Spleen (tissue), 7 donors: ENCODE measurements at regions not wholly inside any gene's neighbourhood (a gene's known extent, or its start where the extent isn't known, plus 50 kb on each side); places are given as distances from the start of the nearest gene placed in this dataset.

ENCODE experiments used
- CTCF ChIP-seq, 11 experiments: fragments of 200-600 bp in 7 of 11; fragments of 450-650 bp in 4 of 11; sonication (generic) in 4 of 11; IDR thresholded peaks in 8 of 11; conservative IDR thresholded peaks in 3 of 11; 1 replicate in 7 of 11; 2 replicates in 4 of 11; pipeline versions ENCODE4 v1.4.0 to v1.8.0; 2016 to 2021; ENCODE audit warnings: antibody characterized with exemption in 11 of 11, inconsistent platforms in 4 of 11, mild to moderate bottlenecking in 1 of 11
- POLR2A ChIP-seq, 3 donors: fragments of 450-650 bp; IDR thresholded peaks; one replicate each; pipeline ENCODE4 v1.5.1; 2017; ENCODE audit warnings: antibody characterized with exemption in 3 of 3, mild to moderate bottlenecking in 1 of 3
- donor health status: DM: no; HTN: no; CAD: no; lungs with moderate emphysema.
- donor health status: DM: no; HTN: no; CAD: no.
- donor health status: DM: no; HTN: no; CAD: no.

- TF ChIP-seq CTCF (IDR thresholded peaks at IDR 0.05 in 8 of 11, conservative IDR thresholded peaks at IDR 0.05 in 3 of 11) (no peak), POLR2A (IDR thresholded peaks at IDR 0.05) (no peak)
Measured at GRCh38 chrX:40272776-40273175, 175.0 kb upstream of the BCOR start.
